Panc1 (cell line): ENCODE measurements at regions not wholly inside any gene's neighbourhood (a gene's known extent, or its start where the extent isn't known, plus 50 kb on each side); places are given as distances from the start of the nearest gene placed in this dataset.
"Not testable (repeated sequence)": the region's sequence is repeated elsewhere in the genome, so short reads cannot be mapped to it uniquely, and the experiment has no call there.

Experiments used
- ATAC-seq: fragments of 200-7000 bp; cut with Tn5 transposase; 2 replicates; pipeline ENCODE4 v1.9.1; 2020; ENCODE audit warnings: mild to moderate bottlenecking, moderate library complexity
- BruUV-seq: library from RNA; stranded (reverse); fragments of 400-500 nt; replicated peaks from 2 replicates; lab custom pipeline; 2021; lab: Mats Ljungman, UMichigan
- CTCF ChIA-PET: fragments of 300-600 bp; sonication (Branson Sonifier 250); formaldehyde crosslinking; loops from one replicate; lab custom pipeline; 2022; ENCODE audit warnings: antibody characterized with exemption; lab: Charles Lee
- POLR2A ChIA-PET: fragments of 300-600 bp; sonication (Branson Sonifier 250); formaldehyde crosslinking; loops from one replicate; lab custom pipeline; 2022; ENCODE audit warnings: antibody characterized with exemption; lab: Charles Lee
- DNase-seq: peaks from one replicate; pipeline ENCODE4 v3.0.0-alpha.2; 2010; ENCODE audit warnings: low read depth, low spot score
- H3K27ac ChIP-seq: 2 replicates; pipeline ENCODE4 v1.5.1; 2011; ENCODE audit warnings: mild to moderate bottlenecking, low read length, inconsistent platforms
- H3K27me3 ChIP-seq: fragments of 200-500 bp; sonication (Bioruptor generic); 2 replicates; pipeline ENCODE4 v1.6.0; 2014; ENCODE audit warnings: low read length, inconsistent platforms; ENCODE audit not compliant: control insufficient read depth, insufficient read depth
- H3K36me3 ChIP-seq: fragments of 200-500 bp; sonication (Bioruptor generic); 2 replicates; pipeline ENCODE4 v1.5.1; 2014; ENCODE audit warnings: inconsistent platforms, mild to moderate bottlenecking, low read length, moderate library complexity; ENCODE audit not compliant: control insufficient read depth, insufficient read depth
- H3K4me1 ChIP-seq: 2 replicates; pipeline ENCODE4 v1.5.1; 2011; ENCODE audit warnings: inconsistent platforms, mild to moderate bottlenecking, low read length, moderate library complexity; ENCODE audit not compliant: control insufficient read depth, insufficient read depth
- H3K4me3 ChIP-seq, 2 experiments: 2 replicates each; pipeline ENCODE4 v1.5.1; 2011 to 2012; ENCODE audit warnings: low read depth in 2 of 2, low read length in 2 of 2, mild to moderate bottlenecking in 2 of 2, inconsistent platforms in 1 of 2, moderate library complexity in 1 of 2
- H3K9me3 ChIP-seq: fragments of 200-500 bp; sonication (Bioruptor generic); 2 replicates; pipeline ENCODE4 v1.5.1; 2014; ENCODE audit warnings: low read depth, mild to moderate bottlenecking, inconsistent platforms, low read length, moderate library complexity; ENCODE audit not compliant: control insufficient read depth, insufficient read depth
- CTCF ChIP-seq: fragments of 450-650 bp; IDR thresholded peaks from 2 replicates; pipeline ENCODE4 v1.5.1; 2017; ENCODE audit warnings: mild to moderate bottlenecking
- POLR2AphosphoS5 ChIP-seq: IDR thresholded peaks from 2 replicates; pipeline ENCODE4 v1.6.1; 2012; ENCODE audit warnings: mild to moderate bottlenecking, low read depth, low read length, moderate library complexity
- REST ChIP-seq, 2 experiments: IDR thresholded peaks; 2 replicates each; pipeline ENCODE4 v1.6.1; 2011 to 2012; ENCODE audit warnings: low read depth in 2 of 2, control low read depth in 1 of 2, low read length in 1 of 2, mild to moderate bottlenecking in 1 of 2, moderate library complexity in 1 of 2; ENCODE audit not compliant: insufficient read depth in 1 of 2
- SIN3A ChIP-seq: IDR thresholded peaks from 2 replicates; pipeline ENCODE4 v1.6.1; 2012; ENCODE audit warnings: low read depth, mild to moderate bottlenecking, low read length, moderate library complexity, borderline replicate concordance; ENCODE audit not compliant: insufficient read depth
- TCF7L2 ChIP-seq: IDR thresholded peaks from 2 replicates; pipeline ENCODE4 v1.6.1; 2011; ENCODE audit warnings: mild to moderate bottlenecking, low read depth, low read length, inconsistent platforms
- in situ Hi-C: cut with HindIII; loops from 2 replicates; pipeline ENCODE4 v1.10.0; 2016; ENCODE audit warnings: low sequenced_read_pairs, low pct_unique_long_range_greater_than_20kb
- intact Hi-C: fragments of 100-400 bp; cut with micrococcal nuclease; formaldehyde crosslinking; loops from one replicate; pipeline ENCODE4 v1.10.0; 2022; ENCODE audit not compliant: unreplicated experiment

DNA sequence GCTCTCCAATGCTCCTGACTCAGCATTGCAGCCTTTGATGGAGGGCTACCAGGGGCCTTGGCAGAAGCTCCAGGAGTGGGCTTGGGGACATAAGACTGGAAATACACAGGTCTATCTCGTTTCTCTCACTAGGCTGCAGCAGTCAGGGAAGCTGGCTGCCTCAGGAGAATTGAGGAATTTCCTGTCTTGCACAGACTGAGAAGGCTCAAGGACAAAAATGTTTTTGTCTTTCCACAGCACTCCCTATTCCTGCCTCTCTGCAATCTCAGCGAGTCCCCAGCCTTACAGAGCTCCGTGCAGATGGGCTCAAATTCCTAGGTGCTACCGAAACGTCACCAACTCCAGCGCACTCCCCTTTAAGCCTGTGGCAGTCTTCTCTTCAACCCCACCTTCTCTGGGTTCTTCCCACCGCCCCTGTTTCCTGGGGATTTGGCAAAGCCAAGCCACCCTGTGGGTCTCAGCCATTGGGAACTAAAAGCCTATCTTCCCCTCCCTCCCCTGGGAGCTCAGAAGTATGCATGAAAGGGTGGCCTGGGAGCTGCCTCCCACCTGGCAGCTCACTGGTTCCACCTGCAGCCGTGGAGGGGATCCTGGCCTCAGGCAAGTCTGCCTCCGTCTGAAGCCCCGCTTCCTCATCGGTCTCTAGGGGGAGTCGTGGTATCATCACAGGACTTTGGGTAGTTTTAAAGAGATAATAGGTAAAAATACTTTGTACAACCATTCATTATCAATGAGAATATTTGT lies 322.6 kb upstream of the FRG2C start:
- no peak for ATAC-seq
- in situ Hi-C loops (no loop called here), intact Hi-C loops (no loop called here)
- Histone ChIP-seq H3K4me3 (no peak overlapping the region), H3K27me3 (no peaks in the 10 kb centered on the region), H3K27ac (no peak overlapping the region), H3K4me1 (no peaks in the 10 kb centered on the region), H3K9me3 (no peaks in the 10 kb centered on the region), H3K36me3 (no peaks in the 10 kb centered on the region)
- ChIA-PET POLR2A (no interaction called here), CTCF (no interaction called here)
- no TSS peak for BruUV-seq
- no peak for DNase-seq
- TF ChIP-seq TCF7L2 (no peak), SIN3A (no peak), CTCF (no peak), REST (IDR thresholded peaks at IDR 0.05; ENCODE audit: insufficient read depth in 1 of 2, low read depth in 2 of 2, low read length in 1 of 2) (no peak)

DNA sequence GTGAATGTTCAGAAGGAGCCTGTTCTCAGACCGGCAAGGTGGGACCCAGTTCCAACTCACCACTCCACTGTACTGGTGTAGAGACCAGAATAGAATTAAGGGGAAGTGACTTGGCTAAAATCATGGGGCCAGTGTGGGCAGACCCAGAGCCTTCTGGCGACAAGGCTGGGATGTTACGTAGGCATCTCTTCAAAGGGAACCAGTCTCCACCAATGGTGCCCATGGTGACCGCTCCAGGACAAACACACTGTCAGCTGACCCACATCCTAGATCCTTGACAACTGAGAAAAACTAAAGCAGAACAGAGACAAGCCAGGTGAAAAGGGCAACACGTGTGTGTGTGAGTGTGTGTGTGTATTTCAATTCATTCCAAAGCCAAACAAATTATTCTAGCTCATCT lies 321.7 kb upstream of the FRG2C start:
- ATAC-seq (no peak), DNase-seq (no peak)
- no peak overlapping the region for H3K27ac ChIP-seq
- no peak overlapping the region for H3K4me3 ChIP-seq
- H3K36me3 ChIP-seq, result no peaks in the 10 kb centered on the region
- H3K4me1 ChIP-seq, result no peaks in the 10 kb centered on the region
- no peaks in the 10 kb centered on the region for H3K9me3 ChIP-seq
- in situ Hi-C loops, result no loop called here
- TF ChIP-seq POLR2AphosphoS5, result no peak
- TF ChIP-seq CTCF, result no peak
- TF ChIP-seq TCF7L2, result no peak
- no peak for TF ChIP-seq REST (IDR thresholded peaks at IDR 0.05; ENCODE audit: insufficient read depth in 1 of 2, low read depth in 2 of 2, low read length in 1 of 2)
- POLR2A ChIA-PET, result no interaction called here
- no peaks in the 10 kb centered on the region for H3K27me3 ChIP-seq
- intact Hi-C loops, result no loop called here
- BruUV-seq, result no TSS peak
- CTCF ChIA-PET, result no interaction called here

DNA sequence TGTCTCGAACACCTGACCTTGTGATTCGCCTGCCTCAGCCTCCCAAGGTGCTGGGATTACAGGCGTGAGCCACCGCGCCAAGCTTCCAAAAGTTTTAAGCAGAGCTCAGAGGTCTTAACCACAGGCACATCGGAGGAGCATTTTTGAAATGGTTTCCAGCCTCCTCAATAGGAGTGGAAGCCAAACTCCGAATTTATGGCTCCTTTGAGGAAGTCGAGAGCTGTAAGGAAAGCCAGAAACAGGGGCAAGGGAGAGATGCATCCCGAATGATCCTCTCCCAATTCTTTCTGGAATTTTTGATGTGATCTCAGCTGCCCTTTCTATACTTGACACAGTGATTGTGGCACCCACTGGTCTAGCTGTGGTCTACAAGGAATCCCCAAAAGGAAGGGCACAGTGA lies 313.6 kb upstream of the FRG2C start:
- intact Hi-C loops, H3K4me1 ChIP-seq, H3K9me3 ChIP-seq, CTCF ChIA-PET, POLR2A ChIA-PET, H3K36me3 ChIP-seq, BruUV-seq, H3K27ac ChIP-seq, ATAC-seq, in situ Hi-C loops, H3K4me3 ChIP-seq, DNase-seq, H3K27me3 ChIP-seq: not testable (repeated sequence)
